ENCODE measurements at regions not wholly inside any gene's neighbourhood (a gene's known extent, or its start where the extent isn't known, plus 50 kb on each side); places are given as distances from the start of the nearest gene placed in this dataset.

- ChIA-PET CTCF (no interaction called here), POLR2A (no interaction called here)
- H3K27me3 ChIP-seq (ENCODE audit: control insufficient read depth, insufficient read depth, low read length), result no peaks in the 10 kb centered on the region
- H3K27ac ChIP-seq (ENCODE audit: low read length), result no peak overlapping the region
- in situ Hi-C loops (cut with HindIII; ENCODE audit: low pct_unique_long_range_greater_than_20kb, low sequenced_read_pairs), result no loop called here
- no peaks in the 10 kb centered on the region for H3K9me3 ChIP-seq (ENCODE audit: control insufficient read depth, insufficient read depth, low read depth, low read length)
- no peak overlapping the region for H3K4me3 ChIP-seq (ENCODE audit: low read depth in 2 of 2, low read length in 2 of 2)
- no peak for DNase-seq (ENCODE audit: low read depth, low spot score)
- intact Hi-C loops (cut with micrococcal nuclease; ENCODE audit: unreplicated experiment), result loop anchor here (10.0 kb wide), 1 partner anchor 382 kb away; no protein-coding TSS in a partner anchor
- no peak for ATAC-seq
- BruUV-seq (replicated peaks), result no TSS peak
- no peaks in the 10 kb centered on the region for H3K36me3 ChIP-seq (ENCODE audit: control insufficient read depth, insufficient read depth, low read length)
- no peak for TF ChIP-seq POLR2AphosphoS5 (IDR thresholded peaks at IDR 0.05; ENCODE audit: low read depth, low read length)
- no peak for TF ChIP-seq SIN3A (IDR thresholded peaks at IDR 0.05; ENCODE audit: borderline replicate concordance, insufficient read depth, low read depth, low read length)
- TF ChIP-seq REST (IDR thresholded peaks at IDR 0.05; ENCODE audit: insufficient read depth in 1 of 2, low read depth in 2 of 2, low read length in 1 of 2), result no peak
- TF ChIP-seq TCF7L2 (IDR thresholded peaks at IDR 0.05; ENCODE audit: low read depth, low read length), result no peak
- TF ChIP-seq, protein P1, sequence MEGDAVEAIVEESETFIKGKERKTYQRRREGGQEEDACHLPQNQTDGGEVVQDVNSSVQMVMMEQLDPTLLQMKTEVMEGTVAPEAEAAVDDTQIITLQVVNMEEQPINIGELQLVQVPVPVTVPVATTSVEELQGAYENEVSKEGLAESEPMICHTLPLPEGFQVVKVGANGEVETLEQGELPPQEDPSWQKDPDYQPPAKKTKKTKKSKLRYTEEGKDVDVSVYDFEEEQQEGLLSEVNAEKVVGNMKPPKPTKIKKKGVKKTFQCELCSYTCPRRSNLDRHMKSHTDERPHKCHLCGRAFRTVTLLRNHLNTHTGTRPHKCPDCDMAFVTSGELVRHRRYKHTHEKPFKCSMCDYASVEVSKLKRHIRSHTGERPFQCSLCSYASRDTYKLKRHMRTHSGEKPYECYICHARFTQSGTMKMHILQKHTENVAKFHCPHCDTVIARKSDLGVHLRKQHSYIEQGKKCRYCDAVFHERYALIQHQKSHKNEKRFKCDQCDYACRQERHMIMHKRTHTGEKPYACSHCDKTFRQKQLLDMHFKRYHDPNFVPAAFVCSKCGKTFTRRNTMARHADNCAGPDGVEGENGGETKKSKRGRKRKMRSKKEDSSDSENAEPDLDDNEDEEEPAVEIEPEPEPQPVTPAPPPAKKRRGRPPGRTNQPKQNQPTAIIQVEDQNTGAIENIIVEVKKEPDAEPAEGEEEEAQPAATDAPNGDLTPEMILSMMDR (IDR thresholded peaks at IDR 0.05), result no peak
- H3K4me1 ChIP-seq (ENCODE audit: control insufficient read depth, insufficient read depth, low read length), result no peaks in the 10 kb centered on the region
These were observed 1152.0 kb downstream of the SORCS3 start for GRCh38 chr10:105793071-105793470.

GRCh38 chr10:105785721-105786120 is 1144.6 kb downstream of the SORCS3 start:
- Histone ChIP-seq H3K4me3 (ENCODE audit: low read depth in 2 of 2, low read length in 2 of 2) (no peak overlapping the region), H3K27me3 (ENCODE audit: control insufficient read depth, insufficient read depth, low read length) (no peaks in the 10 kb centered on the region), H3K36me3 (ENCODE audit: control insufficient read depth, insufficient read depth, low read length) (no peaks in the 10 kb centered on the region), H3K4me1 (ENCODE audit: control insufficient read depth, insufficient read depth, low read length) (no peaks in the 10 kb centered on the region), H3K27ac (ENCODE audit: low read length) (no peak overlapping the region), H3K9me3 (ENCODE audit: control insufficient read depth, insufficient read depth, low read depth, low read length) (no peaks in the 10 kb centered on the region; the same call in 1 of the 2 replicates)
- in situ Hi-C loops (cut with HindIII; ENCODE audit: low pct_unique_long_range_greater_than_20kb, low sequenced_read_pairs) (no loop called here), intact Hi-C loops (cut with micrococcal nuclease; ENCODE audit: unreplicated experiment) (no loop called here)
- ChIA-PET CTCF (no interaction called here), POLR2A (no interaction called here)
- TF ChIP-seq TCF7L2 (IDR thresholded peaks at IDR 0.05; ENCODE audit: low read depth, low read length) (no peak), REST (IDR thresholded peaks at IDR 0.05; ENCODE audit: insufficient read depth in 1 of 2, low read depth in 2 of 2, low read length in 1 of 2) (no peak), POLR2AphosphoS5 (IDR thresholded peaks at IDR 0.05; ENCODE audit: low read depth, low read length) (no peak), SIN3A (IDR thresholded peaks at IDR 0.05; ENCODE audit: borderline replicate concordance, insufficient read depth, low read depth, low read length) (no peak)
- TF ChIP-seq, protein P1 (IDR thresholded peaks at IDR 0.05), result no peak
- DNase-seq (ENCODE audit: low read depth, low spot score), result no peak
- no peak for ATAC-seq
- BruUV-seq (replicated peaks), result no TSS peak

Measured in Panc1 (cell line).